GM12878 (cell line): ENCODE measurements at regions not wholly inside any gene's neighbourhood (a gene's known extent, or its start where the extent isn't known, plus 50 kb on each side); places are given as distances from the start of the nearest gene placed in this dataset.

Experiments used
- ATAC-seq: fragments of 200-7000 bp; cut with Tn5 transposase; 3 replicates; pipeline ENCODE4 v1.9.1; 2020; ENCODE audit warnings: mild to moderate bottlenecking, moderate library complexity
- BruUV-seq: library from RNA; stranded (reverse); fragments of 400-500 nt; replicated peaks from 2 replicates; lab custom pipeline; 2021; lab: Mats Ljungman, UMichigan
- CTCF ChIA-PET: fragments of 300-600 bp; sonication (Branson Sonifier 250); formaldehyde crosslinking; extraction: SDS; loops from one replicate; lab custom pipeline; 2021; ENCODE audit warnings: inconsistent platforms; lab: Yijun Ruan, JAX
- POLR2A ChIA-PET: fragments of 350-600 bp; formaldehyde crosslinking; extraction: SDS; loops from one replicate; lab custom pipeline; 2021; ENCODE audit warnings: inconsistent platforms; lab: Charles Lee
- RAD21 ChIA-PET: fragments of 300-600 bp; sonication (Branson Sonifier 250); formaldehyde crosslinking; loops from one replicate; lab custom pipeline; 2023; ENCODE audit warnings: antibody characterized with exemption; ENCODE audit not compliant: unreplicated experiment; lab: Charles Lee
- SMC1A ChIA-PET: fragments of 300-600 bp; sonication (Branson Sonifier 250); formaldehyde crosslinking; loops from one replicate; lab custom pipeline; 2023; ENCODE audit not compliant: unreplicated experiment, uncharacterized antibody; lab: Charles Lee
- DNase-seq: peaks from one replicate; pipeline ENCODE4 v3.0.0-alpha.2; 2011; ENCODE audit warnings: low read depth, low spot score
- FAIRE-seq: peaks from 3 replicates; lab custom pipeline; 2011; peaks lifted over from hg19 to GRCh38; lab: Jason Lieb, UNC
- H2AFZ ChIP-seq: 2 replicates; pipeline ENCODE4 v1.6.0; 2011; ENCODE audit warnings: low read depth, low read length, control low read depth; ENCODE audit not compliant: control insufficient read depth
- H3K27ac ChIP-seq: 2 replicates; pipeline ENCODE4 v1.5.1; 2011; ENCODE audit warnings: control low read depth; ENCODE audit not compliant: control insufficient read depth, insufficient read depth
- H3K27me3 ChIP-seq, 2 experiments: replicated peaks in 1 of 2; 2 replicates each; pipeline versions ENCODE4 v1.6.0 to v1.6.1; 2011; ENCODE audit warnings: low read length in 1 of 2; ENCODE audit not compliant: control insufficient read depth in 2 of 2, insufficient read depth in 2 of 2
- H3K36me3 ChIP-seq, 2 experiments: 2 replicates each; pipeline ENCODE4 v1.5.1; 2011; ENCODE audit warnings: low read length in 1 of 2; ENCODE audit not compliant: control insufficient read depth in 2 of 2, insufficient read depth in 2 of 2
- H3K4me1 ChIP-seq: 2 replicates; pipeline ENCODE4 v1.6.1; 2011; ENCODE audit warnings: mild to moderate bottlenecking, low read length, moderate library complexity, mixed read lengths; ENCODE audit not compliant: control insufficient read depth, insufficient read depth
- H3K4me2 ChIP-seq: 2 replicates; pipeline ENCODE4 v1.6.0; 2011; ENCODE audit warnings: control low read depth; ENCODE audit not compliant: control insufficient read depth, insufficient read depth
- H3K4me3 ChIP-seq: fragments of 200-600 bp; sonication (generic); 2 replicates; pipeline ENCODE4 v1.5.1; 2016
- H3K79me2 ChIP-seq: 2 replicates; pipeline ENCODE4 v1.6.0; 2011; ENCODE audit warnings: low read length; ENCODE audit not compliant: control insufficient read depth, insufficient read depth
- H3K9ac ChIP-seq: 2 replicates; pipeline ENCODE4 v1.8.0; 2011; ENCODE audit warnings: low read length, control low read depth, mixed read lengths; ENCODE audit not compliant: control insufficient read depth, insufficient read depth
- H3K9me3 ChIP-seq: replicated peaks from 3 replicates; pipeline ENCODE4 v1.5.1; 2011; ENCODE audit warnings: mild to moderate bottlenecking, low read length; ENCODE audit not compliant: control insufficient read depth, insufficient read depth
- H4K20me1 ChIP-seq: 2 replicates; pipeline ENCODE4 v1.6.0; 2011; ENCODE audit not compliant: control insufficient read depth, insufficient read depth
- BRCA1 ChIP-seq: IDR thresholded peaks from 2 replicates; pipeline ENCODE4 v1.6.1; 2011; ENCODE audit warnings: low read depth, low read length, improper control_type of control experiment
- FOS ChIP-seq: IDR thresholded peaks from 3 replicates; pipeline ENCODE4 v1.6.1; 2011; ENCODE audit warnings: borderline replicate concordance; ENCODE audit not compliant: insufficient read length; ENCODE audit errors: extremely low read depth
- HDAC2 ChIP-seq: fragments of 200-600 bp; sonication (generic); IDR thresholded peaks from 2 replicates; pipeline ENCODE4 v1.6.1; 2017
- MTA3 ChIP-seq: IDR thresholded peaks from 2 replicates; pipeline ENCODE4 v1.6.1; 2012; ENCODE audit warnings: low read length, inconsistent platforms, borderline replicate concordance
- POLR2AphosphoS2 ChIP-seq: IDR thresholded peaks from 2 replicates; pipeline ENCODE4 v1.6.1; 2011; ENCODE audit warnings: low read depth, mild to moderate bottlenecking, low read length, improper control_type of control experiment, moderate library complexity
- RELA ChIP-seq: fragments of 450-650 bp; IDR thresholded peaks from 2 replicates; pipeline ENCODE4 v1.8.0; 2014; ENCODE audit warnings: borderline replicate concordance; ENCODE audit not compliant: partially characterized antibody
- TARDBP ChIP-seq: IDR thresholded peaks from 2 replicates; pipeline ENCODE4 v1.6.1; 2016; ENCODE audit warnings: borderline replicate concordance
- WGBS: methylation state at CpG from one replicate; pipeline ENCODE4 v1.1.6; 2016; ENCODE audit warnings: low lambda C conversion rate; ENCODE audit not compliant: insufficient replicate concordance, insufficient coverage; ENCODE audit errors: missing lambda C conversion rate; 5-methylcytosine and 5-hydroxymethylcytosine counted together
- in situ Hi-C: fragments of 300-500 bp; cut with MboI; formaldehyde crosslinking; loops from 9 replicates; pipeline ENCODE4 v1.14.3; 2018; ENCODE audit warnings: mixed read lengths
- intact Hi-C: fragments of 100-400 bp; cut with micrococcal nuclease; formaldehyde crosslinking; loops from one replicate; pipeline ENCODE4 v1.14.2; 2022; ENCODE audit not compliant: unreplicated experiment
- TF ChIP-seq, protein P1 (sequence below): fragments of 450-650 bp; formaldehyde crosslinking; IDR thresholded peaks from 2 replicates; pipeline ENCODE4 v1.5.0; 2022; ENCODE audit warnings: mild to moderate bottlenecking, missing genetic modification characterization
- TF ChIP-seq, protein P2 (sequence below): fragments of 450-650 bp; IDR thresholded peaks from 2 replicates; pipeline ENCODE4 v1.6.1; 2016; ENCODE audit warnings: mild to moderate bottlenecking
- TF ChIP-seq, protein P3 (sequence below): fragments of 450-650 bp; IDR thresholded peaks from 2 replicates; pipeline ENCODE4 v1.6.1; 2017; ENCODE audit warnings: antibody characterized with exemption, mild to moderate bottlenecking, moderate library complexity
- TF ChIP-seq, protein P4 (sequence below), 3 experiments: IDR thresholded peaks in 2 of 3; conservative IDR thresholded peaks in 1 of 3; 2 replicates each; pipeline ENCODE4 v1.5.1; 2011; ENCODE audit warnings: low read depth in 3 of 3, low read length in 3 of 3, mild to moderate bottlenecking in 3 of 3, control low read depth in 2 of 3, moderate library complexity in 2 of 3, inconsistent platforms in 1 of 3, mixed read lengths in 1 of 3; ENCODE audit not compliant: control insufficient read depth in 2 of 3, insufficient read depth in 1 of 3; ENCODE audit errors: extremely low read depth in 1 of 3
- TF ChIP-seq, protein P5 (sequence below): fragments of 450-650 bp; IDR thresholded peaks from 2 replicates; pipeline ENCODE4 v1.6.1; 2017; ENCODE audit warnings: borderline replicate concordance

DNA sequence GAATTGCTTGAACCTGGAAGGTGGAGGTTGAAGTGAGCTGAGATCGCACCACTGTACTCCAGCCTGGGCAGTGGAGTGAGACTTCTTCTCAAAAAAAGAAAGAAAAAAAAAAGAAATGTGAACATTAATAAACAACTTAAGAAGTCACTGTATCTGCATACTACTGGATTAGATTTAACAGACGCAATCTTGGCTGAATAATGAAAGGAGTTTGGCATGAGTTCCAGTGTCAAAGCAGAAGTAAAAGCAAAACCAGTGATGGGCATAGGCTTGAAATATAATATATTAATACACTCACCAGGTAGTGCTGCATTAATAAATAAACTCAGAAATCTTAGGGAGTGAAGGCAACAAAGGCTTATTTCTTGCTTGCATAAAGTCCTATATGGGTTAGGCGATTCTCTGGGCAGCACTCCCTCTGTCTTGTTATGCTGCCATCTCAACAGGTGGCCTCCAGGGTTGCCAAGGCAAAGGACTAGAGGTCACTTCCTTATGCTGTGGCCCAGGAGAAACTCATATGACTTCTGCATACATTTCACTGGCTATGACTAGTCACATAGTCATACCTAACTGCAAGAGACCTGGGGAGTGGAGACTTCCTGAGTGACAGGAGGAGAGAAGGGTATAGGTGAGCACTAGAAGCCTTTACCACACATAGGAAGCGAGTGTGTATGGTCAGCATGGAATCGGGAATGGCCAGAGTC, 296.2 kb upstream of the SPRED2 start:
- CTCF ChIA-PET, result no interaction called here
- FAIRE-seq (no peak), ATAC-seq (no peak)
- Histone ChIP-seq H3K9me3 (no peaks in the 10 kb centered on the region), H3K4me2 (no peak overlapping the region), H3K27ac (no peak overlapping the region), H3K4me1 (no peaks in the 10 kb centered on the region), H4K20me1 (no peaks in the 10 kb centered on the region), H3K4me3 (no peak overlapping the region)
- POLR2A ChIA-PET, result no interaction called here
- TF ChIP-seq FOS (no peak), MTA3 (no peak), HDAC2 (no peak), POLR2AphosphoS2 (no peak), TARDBP (no peak), RELA (no peak), BRCA1 (no peak)
- TF ChIP-seq, protein P1, sequence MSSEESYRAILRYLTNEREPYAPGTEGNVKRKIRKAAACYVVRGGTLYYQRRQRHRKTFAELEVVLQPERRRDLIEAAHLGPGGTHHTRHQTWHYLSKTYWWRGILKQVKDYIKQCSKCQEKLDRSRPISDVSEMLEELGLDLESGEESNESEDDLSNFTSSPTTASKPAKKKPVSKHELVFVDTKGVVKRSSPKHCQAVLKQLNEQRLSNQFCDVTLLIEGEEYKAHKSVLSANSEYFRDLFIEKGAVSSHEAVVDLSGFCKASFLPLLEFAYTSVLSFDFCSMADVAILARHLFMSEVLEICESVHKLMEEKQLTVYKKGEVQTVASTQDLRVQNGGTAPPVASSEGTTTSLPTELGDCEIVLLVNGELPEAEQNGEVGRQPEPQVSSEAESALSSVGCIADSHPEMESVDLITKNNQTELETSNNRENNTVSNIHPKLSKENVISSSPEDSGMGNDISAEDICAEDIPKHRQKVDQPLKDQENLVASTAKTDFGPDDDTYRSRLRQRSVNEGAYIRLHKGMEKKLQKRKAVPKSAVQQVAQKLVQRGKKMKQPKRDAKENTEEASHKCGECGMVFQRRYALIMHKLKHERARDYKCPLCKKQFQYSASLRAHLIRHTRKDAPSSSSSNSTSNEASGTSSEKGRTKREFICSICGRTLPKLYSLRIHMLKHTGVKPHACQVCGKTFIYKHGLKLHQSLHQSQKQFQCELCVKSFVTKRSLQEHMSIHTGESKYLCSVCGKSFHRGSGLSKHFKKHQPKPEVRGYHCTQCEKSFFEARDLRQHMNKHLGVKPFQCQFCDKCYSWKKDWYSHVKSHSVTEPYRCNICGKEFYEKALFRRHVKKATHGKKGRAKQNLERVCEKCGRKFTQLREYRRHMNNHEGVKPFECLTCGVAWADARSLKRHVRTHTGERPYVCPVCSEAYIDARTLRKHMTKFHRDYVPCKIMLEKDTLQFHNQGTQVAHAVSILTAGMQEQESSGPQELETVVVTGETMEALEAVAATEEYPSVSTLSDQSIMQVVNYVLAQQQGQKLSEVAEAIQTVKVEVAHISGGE (CRISPR knock-in tag), result no peak
- TF ChIP-seq, protein P2, sequence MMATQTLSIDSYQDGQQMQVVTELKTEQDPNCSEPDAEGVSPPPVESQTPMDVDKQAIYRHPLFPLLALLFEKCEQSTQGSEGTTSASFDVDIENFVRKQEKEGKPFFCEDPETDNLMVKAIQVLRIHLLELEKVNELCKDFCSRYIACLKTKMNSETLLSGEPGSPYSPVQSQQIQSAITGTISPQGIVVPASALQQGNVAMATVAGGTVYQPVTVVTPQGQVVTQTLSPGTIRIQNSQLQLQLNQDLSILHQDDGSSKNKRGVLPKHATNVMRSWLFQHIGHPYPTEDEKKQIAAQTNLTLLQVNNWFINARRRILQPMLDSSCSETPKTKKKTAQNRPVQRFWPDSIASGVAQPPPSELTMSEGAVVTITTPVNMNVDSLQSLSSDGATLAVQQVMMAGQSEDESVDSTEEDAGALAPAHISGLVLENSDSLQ, result no peak
- TF ChIP-seq, protein P3, sequence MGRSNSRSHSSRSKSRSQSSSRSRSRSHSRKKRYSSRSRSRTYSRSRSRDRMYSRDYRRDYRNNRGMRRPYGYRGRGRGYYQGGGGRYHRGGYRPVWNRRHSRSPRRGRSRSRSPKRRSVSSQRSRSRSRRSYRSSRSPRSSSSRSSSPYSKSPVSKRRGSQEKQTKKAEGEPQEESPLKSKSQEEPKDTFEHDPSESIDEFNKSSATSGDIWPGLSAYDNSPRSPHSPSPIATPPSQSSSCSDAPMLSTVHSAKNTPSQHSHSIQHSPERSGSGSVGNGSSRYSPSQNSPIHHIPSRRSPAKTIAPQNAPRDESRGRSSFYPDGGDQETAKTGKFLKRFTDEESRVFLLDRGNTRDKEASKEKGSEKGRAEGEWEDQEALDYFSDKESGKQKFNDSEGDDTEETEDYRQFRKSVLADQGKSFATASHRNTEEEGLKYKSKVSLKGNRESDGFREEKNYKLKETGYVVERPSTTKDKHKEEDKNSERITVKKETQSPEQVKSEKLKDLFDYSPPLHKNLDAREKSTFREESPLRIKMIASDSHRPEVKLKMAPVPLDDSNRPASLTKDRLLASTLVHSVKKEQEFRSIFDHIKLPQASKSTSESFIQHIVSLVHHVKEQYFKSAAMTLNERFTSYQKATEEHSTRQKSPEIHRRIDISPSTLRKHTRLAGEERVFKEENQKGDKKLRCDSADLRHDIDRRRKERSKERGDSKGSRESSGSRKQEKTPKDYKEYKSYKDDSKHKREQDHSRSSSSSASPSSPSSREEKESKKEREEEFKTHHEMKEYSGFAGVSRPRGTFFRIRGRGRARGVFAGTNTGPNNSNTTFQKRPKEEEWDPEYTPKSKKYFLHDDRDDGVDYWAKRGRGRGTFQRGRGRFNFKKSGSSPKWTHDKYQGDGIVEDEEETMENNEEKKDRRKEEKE, result no peak
- TF ChIP-seq, protein P4, sequence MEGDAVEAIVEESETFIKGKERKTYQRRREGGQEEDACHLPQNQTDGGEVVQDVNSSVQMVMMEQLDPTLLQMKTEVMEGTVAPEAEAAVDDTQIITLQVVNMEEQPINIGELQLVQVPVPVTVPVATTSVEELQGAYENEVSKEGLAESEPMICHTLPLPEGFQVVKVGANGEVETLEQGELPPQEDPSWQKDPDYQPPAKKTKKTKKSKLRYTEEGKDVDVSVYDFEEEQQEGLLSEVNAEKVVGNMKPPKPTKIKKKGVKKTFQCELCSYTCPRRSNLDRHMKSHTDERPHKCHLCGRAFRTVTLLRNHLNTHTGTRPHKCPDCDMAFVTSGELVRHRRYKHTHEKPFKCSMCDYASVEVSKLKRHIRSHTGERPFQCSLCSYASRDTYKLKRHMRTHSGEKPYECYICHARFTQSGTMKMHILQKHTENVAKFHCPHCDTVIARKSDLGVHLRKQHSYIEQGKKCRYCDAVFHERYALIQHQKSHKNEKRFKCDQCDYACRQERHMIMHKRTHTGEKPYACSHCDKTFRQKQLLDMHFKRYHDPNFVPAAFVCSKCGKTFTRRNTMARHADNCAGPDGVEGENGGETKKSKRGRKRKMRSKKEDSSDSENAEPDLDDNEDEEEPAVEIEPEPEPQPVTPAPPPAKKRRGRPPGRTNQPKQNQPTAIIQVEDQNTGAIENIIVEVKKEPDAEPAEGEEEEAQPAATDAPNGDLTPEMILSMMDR (IDR thresholded peaks at IDR 0.05 in 2 of 3, conservative IDR thresholded peaks at IDR 0.05 in 1 of 3; ENCODE audit: control insufficient read depth in 2 of 3, extremely low read depth in 1 of 3, insufficient read depth in 1 of 3, low read depth in 3 of 3, low read length in 3 of 3), result no peak
- TF ChIP-seq, protein P5, sequence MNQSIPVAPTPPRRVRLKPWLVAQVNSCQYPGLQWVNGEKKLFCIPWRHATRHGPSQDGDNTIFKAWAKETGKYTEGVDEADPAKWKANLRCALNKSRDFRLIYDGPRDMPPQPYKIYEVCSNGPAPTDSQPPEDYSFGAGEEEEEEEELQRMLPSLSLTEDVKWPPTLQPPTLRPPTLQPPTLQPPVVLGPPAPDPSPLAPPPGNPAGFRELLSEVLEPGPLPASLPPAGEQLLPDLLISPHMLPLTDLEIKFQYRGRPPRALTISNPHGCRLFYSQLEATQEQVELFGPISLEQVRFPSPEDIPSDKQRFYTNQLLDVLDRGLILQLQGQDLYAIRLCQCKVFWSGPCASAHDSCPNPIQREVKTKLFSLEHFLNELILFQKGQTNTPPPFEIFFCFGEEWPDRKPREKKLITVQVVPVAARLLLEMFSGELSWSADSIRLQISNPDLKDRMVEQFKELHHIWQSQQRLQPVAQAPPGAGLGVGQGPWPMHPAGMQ, result no peak
- TF ChIP-seq, all 136 proteins: peak for 0
- Histone ChIP-seq H2AFZ (no peak overlapping the region), H3K79me2 (no peaks in the 10 kb centered on the region), H3K36me3 (no peaks in the 10 kb centered on the region), H3K9ac (no peak overlapping the region), H3K27me3 (peaks cover 0 to 2% of the 10 kb centered on the region in 2 experiments; a peak in 1 of 4 replicates)
- no peak for DNase-seq
- SMC1A ChIA-PET, result interaction anchor here (0.5 to 1.2 kb wide), 2 partner anchors 18 to 262 kb away, joined by 3 to 6 read pairs; no protein-coding TSS in a partner anchor
- no TSS peak for BruUV-seq
- in situ Hi-C loops (no loop called here), intact Hi-C loops (no loop called here)
- RAD21 ChIA-PET, result no interaction called here
- 61% methylated on average over 5 of the region's 5 CpGs for WGBS
